Hepatocyte (in vitro differentiated cells): ENCODE measurements at regions not wholly inside any gene's neighbourhood (a gene's known extent, or its start where the extent isn't known, plus 50 kb on each side); places are given as distances from the start of the nearest gene placed in this dataset.

Experiments used
- EZH2 ChIP-seq: fragments of 200-600 bp; sonication (generic); IDR thresholded peaks from 2 replicates; pipeline ENCODE4 v1.6.1; 2016; ENCODE audit warnings: antibody characterized with exemption, mild to moderate bottlenecking, borderline replicate concordance
- EZH2phosphoT487 ChIP-seq: fragments of 200-600 bp; sonication (generic); IDR thresholded peaks from one replicate; pipeline ENCODE4 v1.6.1; 2018; ENCODE audit warnings: antibody characterized with exemption, mild to moderate bottlenecking, low read depth, moderate library complexity; ENCODE audit not compliant: unreplicated experiment, severe bottlenecking
- TF ChIP-seq, protein P1 (sequence below): fragments of 200-600 bp; sonication (generic); IDR thresholded peaks from 2 replicates; pipeline ENCODE4 v1.5.1; 2016; ENCODE audit warnings: antibody characterized with exemption, mild to moderate bottlenecking; ENCODE audit not compliant: poor library complexity

DNA sequence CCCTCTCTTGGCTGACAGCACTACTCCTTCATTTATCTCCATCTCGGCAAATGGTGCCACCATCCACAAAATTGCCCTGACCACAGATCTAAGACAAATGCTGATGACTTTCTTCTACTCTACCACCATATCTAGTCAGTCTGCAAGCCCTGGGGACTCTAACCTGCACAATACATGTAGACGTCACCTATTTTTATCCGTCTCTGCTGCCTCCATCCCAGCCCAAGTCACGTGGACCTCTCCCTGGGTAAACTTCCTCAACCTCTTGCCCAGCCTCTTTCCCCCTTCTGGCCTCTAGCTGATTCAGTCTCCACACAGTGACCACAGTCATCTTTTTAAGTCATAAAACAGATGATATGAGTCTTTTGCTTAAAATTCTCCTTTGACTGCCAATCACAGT is 1203.0 kb downstream of the AACS start:
- TF ChIP-seq, protein P1, sequence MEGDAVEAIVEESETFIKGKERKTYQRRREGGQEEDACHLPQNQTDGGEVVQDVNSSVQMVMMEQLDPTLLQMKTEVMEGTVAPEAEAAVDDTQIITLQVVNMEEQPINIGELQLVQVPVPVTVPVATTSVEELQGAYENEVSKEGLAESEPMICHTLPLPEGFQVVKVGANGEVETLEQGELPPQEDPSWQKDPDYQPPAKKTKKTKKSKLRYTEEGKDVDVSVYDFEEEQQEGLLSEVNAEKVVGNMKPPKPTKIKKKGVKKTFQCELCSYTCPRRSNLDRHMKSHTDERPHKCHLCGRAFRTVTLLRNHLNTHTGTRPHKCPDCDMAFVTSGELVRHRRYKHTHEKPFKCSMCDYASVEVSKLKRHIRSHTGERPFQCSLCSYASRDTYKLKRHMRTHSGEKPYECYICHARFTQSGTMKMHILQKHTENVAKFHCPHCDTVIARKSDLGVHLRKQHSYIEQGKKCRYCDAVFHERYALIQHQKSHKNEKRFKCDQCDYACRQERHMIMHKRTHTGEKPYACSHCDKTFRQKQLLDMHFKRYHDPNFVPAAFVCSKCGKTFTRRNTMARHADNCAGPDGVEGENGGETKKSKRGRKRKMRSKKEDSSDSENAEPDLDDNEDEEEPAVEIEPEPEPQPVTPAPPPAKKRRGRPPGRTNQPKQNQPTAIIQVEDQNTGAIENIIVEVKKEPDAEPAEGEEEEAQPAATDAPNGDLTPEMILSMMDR: no peak
- TF ChIP-seq EZH2 (no peak), EZH2phosphoT487 (no peak)
